Peyer's patch (tissue), 4 donors: ENCODE measurements at regions not wholly inside any gene's neighbourhood (a gene's known extent, or its start where the extent isn't known, plus 50 kb on each side); places are given as distances from the start of the nearest gene placed in this dataset.

Experiments
- POLR2A ChIP-seq, 2 donors: fragments of 450-650 bp; IDR thresholded peaks; one replicate each; pipeline ENCODE4 v1.5.1; 2017; ENCODE audit warnings: antibody characterized with exemption in 2 of 2, mild to moderate bottlenecking in 2 of 2, moderate library complexity in 2 of 2
- TF ChIP-seq, protein P1 (sequence below), 6 experiments: fragments of 450-650 bp in 4 of 6; fragments of 200-600 bp in 2 of 6; sonication (generic) in 1 of 6; IDR thresholded peaks; one replicate each; pipeline ENCODE4 v1.5.1; 2017 to 2019; ENCODE audit warnings: antibody characterized with exemption in 6 of 6, mild to moderate bottlenecking in 3 of 6, moderate library complexity in 1 of 6

DNA sequence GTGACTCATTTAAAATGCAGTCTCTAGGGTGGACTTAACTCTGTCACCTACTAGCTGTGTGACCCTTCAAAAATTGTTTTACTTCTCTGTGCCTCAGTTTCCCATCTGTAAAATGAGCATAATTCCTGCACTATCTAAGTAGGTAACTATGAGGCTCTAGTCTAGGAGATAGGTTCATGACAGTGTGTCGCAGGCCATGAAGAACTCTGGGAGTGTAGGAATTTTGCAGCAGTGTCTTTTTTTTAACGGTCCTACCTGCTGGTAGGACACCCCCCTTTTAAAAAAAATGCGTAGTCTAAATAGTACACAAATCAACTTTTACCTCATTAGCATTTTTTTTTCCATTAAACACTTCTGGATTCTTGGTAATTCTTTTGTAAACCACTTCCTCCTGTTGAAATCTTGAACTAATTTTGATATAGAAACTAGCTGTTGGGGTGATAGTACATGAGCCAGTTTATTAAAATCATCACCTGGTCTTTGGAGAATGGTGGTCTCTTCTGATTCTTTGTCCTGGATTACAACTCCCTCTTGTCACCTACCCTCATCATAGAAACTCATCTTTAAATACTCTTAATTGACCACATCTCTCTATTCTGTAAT, 86.0 kb upstream of the SLC38A2 start:
- TF ChIP-seq, protein P1, sequence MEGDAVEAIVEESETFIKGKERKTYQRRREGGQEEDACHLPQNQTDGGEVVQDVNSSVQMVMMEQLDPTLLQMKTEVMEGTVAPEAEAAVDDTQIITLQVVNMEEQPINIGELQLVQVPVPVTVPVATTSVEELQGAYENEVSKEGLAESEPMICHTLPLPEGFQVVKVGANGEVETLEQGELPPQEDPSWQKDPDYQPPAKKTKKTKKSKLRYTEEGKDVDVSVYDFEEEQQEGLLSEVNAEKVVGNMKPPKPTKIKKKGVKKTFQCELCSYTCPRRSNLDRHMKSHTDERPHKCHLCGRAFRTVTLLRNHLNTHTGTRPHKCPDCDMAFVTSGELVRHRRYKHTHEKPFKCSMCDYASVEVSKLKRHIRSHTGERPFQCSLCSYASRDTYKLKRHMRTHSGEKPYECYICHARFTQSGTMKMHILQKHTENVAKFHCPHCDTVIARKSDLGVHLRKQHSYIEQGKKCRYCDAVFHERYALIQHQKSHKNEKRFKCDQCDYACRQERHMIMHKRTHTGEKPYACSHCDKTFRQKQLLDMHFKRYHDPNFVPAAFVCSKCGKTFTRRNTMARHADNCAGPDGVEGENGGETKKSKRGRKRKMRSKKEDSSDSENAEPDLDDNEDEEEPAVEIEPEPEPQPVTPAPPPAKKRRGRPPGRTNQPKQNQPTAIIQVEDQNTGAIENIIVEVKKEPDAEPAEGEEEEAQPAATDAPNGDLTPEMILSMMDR (IDR thresholded peaks at IDR 0.05) = no peak
- no peak for TF ChIP-seq POLR2A (IDR thresholded peaks at IDR 0.05)
